ENCODE measurements at regions not wholly inside any gene's neighbourhood (a gene's known extent, or its start where the extent isn't known, plus 50 kb on each side); places are given as distances from the start of the nearest gene placed in this dataset.

DNA sequence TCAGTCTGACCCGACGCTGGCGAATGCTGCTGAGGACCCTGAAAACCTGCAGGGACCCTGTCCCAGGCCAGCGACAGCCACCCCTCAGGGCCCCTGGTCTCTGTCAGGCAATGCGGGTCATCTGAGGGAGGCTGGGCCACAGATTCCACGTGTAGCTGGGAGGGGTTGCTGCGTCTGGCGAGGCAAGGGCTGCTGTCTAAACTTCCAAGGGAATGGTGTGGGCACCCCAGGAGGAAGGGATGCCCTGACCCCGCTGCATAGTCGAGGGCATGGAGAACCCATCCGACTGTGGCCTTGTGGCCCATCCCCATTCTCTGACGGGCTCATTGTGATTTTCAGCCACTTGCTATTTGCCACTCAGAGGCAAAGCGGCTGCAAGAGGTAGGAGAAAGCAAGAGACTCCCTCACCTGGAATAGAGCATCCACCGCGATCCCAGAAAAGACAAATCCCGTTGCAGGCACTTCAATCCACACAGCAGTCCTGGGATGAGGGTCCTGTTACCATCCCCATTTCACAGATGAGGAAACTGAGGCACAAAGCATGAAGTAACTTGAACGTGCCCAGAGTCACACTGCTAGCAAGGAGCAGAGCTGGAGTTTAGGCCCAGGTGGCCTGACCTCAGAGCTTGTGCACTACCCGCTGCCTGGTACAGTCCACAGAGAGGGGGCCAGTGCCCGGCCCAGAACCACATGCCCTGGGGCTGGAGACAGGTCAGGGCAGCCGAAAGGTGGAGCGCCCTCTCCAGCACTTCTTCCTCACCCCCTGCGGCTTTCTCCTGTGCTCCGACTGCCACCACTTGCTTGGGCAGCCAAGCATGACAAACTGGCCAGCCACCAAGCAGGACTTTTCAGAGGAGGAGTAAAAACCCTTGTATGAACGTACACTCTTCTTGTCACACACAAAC lies 163.8 kb upstream of the KLF14 start:
- DNase-seq, result no peak

- DNase-seq, result no peak
Observed at GRCh38 chr7:130899071-130899560, 165.1 kb upstream of the KLF14 start.

- no peak for DNase-seq
Observed at GRCh38 chr7:130899638-130900401, 165.8 kb upstream of the KLF14 start.

- DNase-seq, result no peak
Observed at GRCh38 chr7:130900471-130901076, 166.6 kb upstream of the KLF14 start.

DNA sequence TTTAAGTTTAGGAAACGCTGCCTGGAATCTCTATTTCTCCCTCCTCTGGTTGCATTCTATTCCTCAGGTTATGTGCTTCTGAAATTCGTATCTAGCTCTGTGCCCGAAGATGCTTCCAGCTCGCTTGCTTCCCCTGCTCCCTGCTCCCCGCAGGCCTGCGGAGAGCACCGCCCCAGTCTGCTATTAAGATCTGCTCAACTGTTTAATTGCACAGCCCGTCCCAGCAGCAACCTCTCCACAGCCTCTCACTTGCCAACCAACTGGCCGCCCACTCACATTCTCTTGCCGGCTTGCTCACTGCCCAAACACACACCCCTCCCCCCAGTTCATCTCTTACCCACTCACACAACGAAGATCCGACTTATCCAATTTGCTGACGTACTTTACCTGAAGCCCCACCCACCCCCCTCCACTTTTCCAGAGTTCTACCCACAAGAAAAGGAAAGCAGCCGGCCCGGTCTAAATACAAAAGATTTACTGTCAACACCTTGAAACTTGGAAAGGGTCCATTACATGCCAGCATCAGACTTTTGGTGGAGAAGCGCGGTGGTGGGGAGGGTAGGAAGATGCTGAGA lies 167.3 kb upstream of the KLF14 start:
- DNase-seq, result no peak

GRCh38 chr7:130902755-130903357 lies 168.8 kb upstream of the KLF14 start:
- DNase-seq, result no peak

- no peak for DNase-seq
Observed at GRCh38 chr7:130903358-130903974, 169.5 kb upstream of the KLF14 start.

DNA sequence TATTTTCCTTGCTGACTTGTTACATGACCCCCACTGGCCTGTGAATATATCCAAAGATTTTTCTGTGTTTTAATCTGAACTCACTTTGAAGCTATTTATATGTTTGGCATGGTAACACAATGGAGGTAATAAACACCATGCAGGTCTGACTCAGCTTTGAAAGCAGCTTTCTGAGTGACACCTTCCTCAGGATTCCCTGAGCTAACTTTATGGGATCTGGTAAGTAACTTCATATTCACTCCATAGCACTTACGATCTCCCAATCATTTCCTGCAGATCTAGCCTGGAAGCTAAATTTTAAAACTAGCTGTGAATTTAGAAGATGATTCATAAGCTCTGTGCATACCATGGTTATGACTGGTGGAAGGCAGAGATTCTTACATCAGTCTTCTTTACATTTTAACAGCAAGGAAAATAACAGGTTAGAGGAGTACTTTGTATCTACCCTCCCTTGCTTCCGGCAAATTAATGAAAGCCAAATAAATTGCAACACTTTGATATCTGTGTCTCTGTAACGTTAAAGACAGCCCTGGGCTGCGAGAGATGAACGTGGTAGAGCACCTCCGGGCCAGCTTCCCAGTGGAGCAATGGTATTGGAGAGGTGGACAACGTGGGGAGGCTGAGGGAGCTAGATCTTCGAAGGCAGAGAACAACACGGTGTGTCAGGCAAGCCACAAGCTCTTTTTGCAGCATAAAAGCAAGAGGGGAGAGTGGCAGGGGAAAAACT lies 170.2 kb upstream of the KLF14 start:
- no peak for DNase-seq

- DNase-seq, result no peak
Observed at GRCh38 chr7:130904792-130905191, 170.8 kb upstream of the KLF14 start.

DNA sequence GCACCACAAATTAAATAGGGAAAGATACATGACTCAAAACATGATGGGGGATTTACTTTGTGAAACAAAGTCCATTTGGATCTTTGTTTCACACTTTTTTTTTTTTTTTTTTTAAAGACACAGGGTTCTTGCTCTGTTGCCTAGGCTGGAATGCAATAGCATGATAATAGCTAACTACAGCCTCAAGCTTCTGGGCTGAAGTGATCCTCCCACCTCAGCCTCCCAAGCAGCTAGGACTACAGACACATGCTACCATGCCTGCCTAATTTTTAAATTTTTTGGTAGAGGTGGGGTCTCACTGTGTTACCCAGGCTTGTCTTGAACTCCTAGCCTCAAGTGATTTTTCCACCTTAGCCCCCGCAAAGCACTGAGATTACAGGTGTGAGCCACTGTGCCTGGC lies 172.6 kb upstream of the KLF14 start:
- no peak for DNase-seq

DNA sequence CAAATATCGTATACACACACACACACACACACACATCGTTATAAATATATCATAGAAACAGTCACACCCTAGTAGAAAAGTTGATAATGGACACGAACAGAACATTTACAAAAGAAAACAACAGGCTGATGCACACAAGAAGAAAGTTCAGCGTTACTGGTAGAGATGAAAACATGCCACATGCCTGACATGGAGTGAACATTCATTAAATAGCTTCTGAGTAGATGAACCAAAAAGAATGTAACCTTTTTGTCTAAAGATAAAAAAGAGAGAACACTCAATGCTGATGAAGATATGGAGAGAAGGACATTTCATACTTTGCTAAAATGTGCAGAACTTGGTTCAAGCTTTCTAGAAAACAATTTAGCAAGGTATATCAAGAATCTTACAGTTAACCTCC lies 173.4 kb upstream of the KLF14 start:
- no peak for DNase-seq

- no peak for DNase-seq
Observed at GRCh38 chr7:130908345-130909160, 174.5 kb upstream of the KLF14 start.

DNA sequence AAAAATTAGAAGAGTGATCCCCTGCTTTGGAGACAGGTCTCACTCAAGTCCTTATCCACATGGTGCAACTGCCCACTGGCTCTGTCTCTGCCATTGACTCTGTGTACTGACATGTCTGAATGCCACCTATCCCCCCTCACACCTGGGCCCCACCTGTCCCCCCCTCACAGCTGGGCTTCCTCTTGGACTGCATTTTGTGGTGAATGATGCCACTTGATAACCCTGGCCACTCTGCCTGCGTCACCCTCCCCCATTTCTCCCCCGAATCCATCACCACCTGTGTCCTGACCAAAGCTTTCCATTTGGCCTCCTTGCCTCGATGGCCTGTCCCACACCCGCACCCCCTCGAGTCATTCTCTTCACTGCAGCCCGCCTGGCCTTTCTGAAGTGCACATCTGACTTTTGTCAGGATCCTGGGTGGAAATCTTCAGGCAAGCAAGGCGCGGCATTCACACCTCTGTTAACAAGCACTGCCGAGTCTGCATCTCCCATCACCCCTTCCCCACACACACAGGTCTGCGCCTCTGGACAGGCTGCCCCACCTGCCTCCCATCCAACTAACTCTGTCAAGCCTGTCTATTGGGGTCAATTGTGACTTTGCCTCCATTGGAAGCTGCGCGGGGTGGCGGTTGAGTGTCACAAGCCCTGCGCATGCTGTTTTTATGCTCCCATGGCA lies 175.3 kb upstream of the KLF14 start:
- no peak for DNase-seq

- DNase-seq, result no peak
Observed at GRCh38 chr7:130909881-130910672, 176.1 kb upstream of the KLF14 start.

DNA sequence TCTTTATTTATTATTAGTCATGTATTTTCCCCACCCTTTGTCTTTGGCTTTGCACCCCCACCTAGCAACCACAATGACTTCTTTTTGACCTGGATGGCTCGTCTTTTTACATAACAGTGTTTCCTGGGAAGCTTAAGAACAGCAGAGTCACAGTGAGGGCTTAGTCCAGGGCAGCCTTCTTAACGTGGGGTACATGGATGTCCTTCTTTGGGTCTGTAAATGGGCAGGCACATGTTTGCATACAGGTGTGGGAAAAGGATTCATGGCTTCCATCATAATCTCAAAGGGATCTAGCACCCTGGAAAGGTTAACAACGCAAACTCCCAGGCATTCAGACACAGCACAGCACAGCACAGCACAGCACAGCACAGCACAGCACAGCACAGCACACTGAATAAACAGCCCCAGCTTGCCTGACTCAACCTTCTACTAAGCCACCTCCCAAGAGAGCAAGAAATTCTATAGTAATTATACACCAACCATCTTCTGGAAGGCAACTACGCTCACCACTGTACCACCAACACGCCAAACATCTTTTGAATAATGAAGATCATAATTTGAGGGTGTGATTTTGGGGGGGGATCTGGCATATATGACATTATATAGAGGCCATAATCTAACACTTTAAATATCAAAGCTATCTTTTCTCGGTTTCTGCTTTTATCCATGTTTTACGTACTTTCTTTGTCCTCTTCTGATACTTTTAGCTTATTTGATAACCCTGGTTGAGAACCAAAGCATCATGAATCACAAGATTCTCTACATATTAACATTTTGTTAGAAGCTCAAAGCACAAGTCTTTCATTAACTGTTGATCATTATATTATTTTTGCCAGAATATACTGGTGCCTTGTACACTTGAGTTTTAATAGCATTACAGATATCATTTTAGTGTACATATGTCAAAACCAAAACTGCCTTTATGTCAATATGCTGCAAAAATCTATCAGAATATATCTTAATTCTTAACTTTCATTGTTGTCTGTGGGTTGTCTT lies 177.2 kb upstream of the KLF14 start:
- no peak for DNase-seq

GRCh38 chr7:130912082-130912861 lies 178.3 kb upstream of the KLF14 start:
- DNase-seq, result no peak

Data from CD4-positive, alpha-beta T cell treated with Interferon gamma for 1 hour (primary cell).